HEK293 (cell line): ENCODE measurements at regions not wholly inside any gene's neighbourhood (a gene's known extent, or its start where the extent isn't known, plus 50 kb on each side); places are given as distances from the start of the nearest gene placed in this dataset.

Experiments used
- CTCF ChIA-PET: fragments of 350-600 bp; formaldehyde crosslinking; extraction: SDS; loops from one replicate; lab custom pipeline; 2021; ENCODE audit warnings: antibody characterized with exemption; lab: Yijun Ruan, JAX
- POLR2A ChIA-PET: fragments of 300-600 bp; formaldehyde crosslinking; extraction: SDS; loops from one replicate; lab custom pipeline; 2020; ENCODE audit warnings: antibody characterized with exemption, inconsistent platforms; lab: Yijun Ruan, JAX
- H3K27ac ChIP-seq: fragments of 200-500 bp; sonication (Bioruptor generic); 2 replicates; pipeline ENCODE4 v1.5.1; 2014; ENCODE audit warnings: low read depth, low read length, control low read depth, inconsistent platforms; ENCODE audit errors: extremely low read depth
- H3K36me3 ChIP-seq, 2 experiments: fragments of 200-500 bp in 1 of 2; sonication (Bioruptor generic) in 1 of 2; 1 replicate in 1 of 2; 2 replicates in 1 of 2; pipeline ENCODE4 v1.5.1; 2014 to 2017; ENCODE audit warnings: inconsistent platforms in 2 of 2, low read length in 2 of 2; ENCODE audit not compliant: control insufficient read depth in 2 of 2, insufficient read depth in 1 of 2
- H3K4me1 ChIP-seq: fragments of 200-500 bp; sonication (Bioruptor generic); 2 replicates; pipeline ENCODE4 v1.5.1; 2014; ENCODE audit warnings: mild to moderate bottlenecking, low read length, inconsistent platforms; ENCODE audit not compliant: control insufficient read depth, insufficient read depth
- H3K4me3 ChIP-seq: 2 replicates; pipeline ENCODE4 v1.5.1; 2011; ENCODE audit warnings: low read depth, mild to moderate bottlenecking, control low read depth, low read length, moderate library complexity
- H3K9me3 ChIP-seq: fragments of 200-500 bp; sonication (Bioruptor generic); 2 replicates; pipeline ENCODE4 v1.5.1; 2014; ENCODE audit warnings: low read depth, low read length, inconsistent platforms; ENCODE audit not compliant: control insufficient read depth, insufficient read depth
- HOXD13 ChIP-seq: sonication (generic); formaldehyde crosslinking; IDR thresholded peaks from 2 replicates; pipeline ENCODE4 v1.8.0; 2022; ENCODE audit warnings: missing genetic modification reagents, borderline replicate concordance
- KLF10 ChIP-seq: fragments of 450-650 bp; IDR thresholded peaks from 2 replicates; pipeline ENCODE4 v1.5.1; 2018; ENCODE audit warnings: missing biosample characterization, mild to moderate bottlenecking, missing genetic modification characterization
- KLF16 ChIP-seq: fragments of 450-650 bp; formaldehyde crosslinking; IDR thresholded peaks from 2 replicates; pipeline ENCODE4 v1.5.1; 2017; ENCODE audit warnings: missing biosample characterization, missing genetic modification characterization
- KLF8 ChIP-seq: fragments of 450-650 bp; formaldehyde crosslinking; IDR thresholded peaks from 2 replicates; pipeline ENCODE4 v1.5.1; 2016; ENCODE audit warnings: missing biosample characterization, missing genetic modification characterization
- SALL2 ChIP-seq: fragments of 450-650 bp; formaldehyde crosslinking; IDR thresholded peaks from 2 replicates; pipeline ENCODE4 v1.5.0; 2017; ENCODE audit warnings: missing biosample characterization, mild to moderate bottlenecking, missing genetic modification characterization, borderline replicate concordance
- ZBTB1 ChIP-seq: fragments of 450-650 bp; formaldehyde crosslinking; IDR thresholded peaks from 2 replicates; pipeline ENCODE4 v1.5.1; 2016; ENCODE audit warnings: missing biosample characterization, missing genetic modification characterization
- ZBTB20 ChIP-seq: fragments of 450-650 bp; formaldehyde crosslinking; IDR thresholded peaks from 2 replicates; pipeline ENCODE4 v1.5.1; 2016; ENCODE audit warnings: missing biosample characterization, missing genetic modification characterization
- ZEB2 ChIP-seq: fragments of 450-650 bp; formaldehyde crosslinking; IDR thresholded peaks from 2 replicates; pipeline ENCODE4 v1.5.1; 2016; ENCODE audit warnings: missing biosample characterization, missing genetic modification characterization
- ZNF133 ChIP-seq: fragments of 450-650 bp; formaldehyde crosslinking; IDR thresholded peaks from 2 replicates; pipeline ENCODE4 v1.5.1; 2016; ENCODE audit warnings: missing biosample characterization, missing genetic modification characterization
- ZNF274 ChIP-seq, 2 experiments: fragments of 200-500 bp in 1 of 2; fragments of 450-650 bp in 1 of 2; sonication (Bioruptor generic) in 1 of 2; formaldehyde crosslinking in 1 of 2; IDR thresholded peaks; 2 replicates each; pipeline versions ENCODE4 v1.5.1 to v1.6.1; 2014 to 2016; ENCODE audit warnings: borderline replicate concordance in 1 of 2, inconsistent platforms in 1 of 2, low read length in 1 of 2, missing biosample characterization in 1 of 2, missing genetic modification characterization in 1 of 2
- ZNF292 ChIP-seq: fragments of 450-650 bp; formaldehyde crosslinking; IDR thresholded peaks from 2 replicates; pipeline ENCODE4 v1.5.1; 2016; ENCODE audit warnings: low read depth, missing biosample characterization, missing genetic modification characterization, borderline replicate concordance
- ZNF423 ChIP-seq: fragments of 450-650 bp; formaldehyde crosslinking; IDR thresholded peaks from 2 replicates; pipeline ENCODE4 v1.5.1; 2016; ENCODE audit warnings: missing biosample characterization, missing genetic modification characterization
- ZNF596 ChIP-seq: fragments of 450-650 bp; IDR thresholded peaks from 2 replicates; pipeline ENCODE4 v1.5.0; 2018; ENCODE audit warnings: missing biosample characterization, mild to moderate bottlenecking, missing genetic modification characterization, moderate library complexity
- ZNF623 ChIP-seq: fragments of 450-650 bp; formaldehyde crosslinking; IDR thresholded peaks from 2 replicates; pipeline ENCODE4 v1.5.1; 2016; ENCODE audit warnings: missing biosample characterization, missing genetic modification characterization
- ZNF624 ChIP-seq: fragments of 450-650 bp; formaldehyde crosslinking; IDR thresholded peaks from 2 replicates; pipeline ENCODE4 v1.5.1; 2017; ENCODE audit warnings: missing biosample characterization, missing genetic modification characterization
- ZNF791 ChIP-seq: fragments of 450-650 bp; formaldehyde crosslinking; IDR thresholded peaks from 2 replicates; pipeline ENCODE4 v1.5.1; 2016; ENCODE audit warnings: missing biosample characterization, missing genetic modification characterization
- TF ChIP-seq, protein P1 (sequence below): fragments of 450-650 bp; formaldehyde crosslinking; IDR thresholded peaks from 2 replicates; pipeline ENCODE4 v1.5.1; 2017; ENCODE audit warnings: missing biosample characterization, missing genetic modification characterization
- TF ChIP-seq, protein P2 (sequence below): fragments of 450-650 bp; formaldehyde crosslinking; IDR thresholded peaks from 2 replicates; pipeline ENCODE4 v1.5.1; 2017; ENCODE audit warnings: missing biosample characterization, missing genetic modification characterization
- TF ChIP-seq, protein P3 (sequence below): fragments of 450-650 bp; formaldehyde crosslinking; IDR thresholded peaks from 2 replicates; pipeline ENCODE4 v1.5.1; 2016; ENCODE audit warnings: missing biosample characterization, missing genetic modification characterization
- TF ChIP-seq, protein P4 (sequence below): fragments of 450-650 bp; formaldehyde crosslinking; IDR thresholded peaks from 2 replicates; pipeline ENCODE4 v1.5.1; 2016; ENCODE audit warnings: missing biosample characterization, missing genetic modification characterization
- TF ChIP-seq, protein P5 (sequence below): fragments of 450-650 bp; formaldehyde crosslinking; conservative IDR thresholded peaks from 2 replicates; pipeline ENCODE4 v1.5.1; 2016; ENCODE audit warnings: low read depth, missing biosample characterization, missing genetic modification characterization
- TF ChIP-seq, protein P6 (sequence below): fragments of 450-650 bp; formaldehyde crosslinking; IDR thresholded peaks from 2 replicates; pipeline ENCODE4 v1.5.1; 2016; ENCODE audit warnings: missing biosample characterization, missing genetic modification characterization, borderline replicate concordance

DNA sequence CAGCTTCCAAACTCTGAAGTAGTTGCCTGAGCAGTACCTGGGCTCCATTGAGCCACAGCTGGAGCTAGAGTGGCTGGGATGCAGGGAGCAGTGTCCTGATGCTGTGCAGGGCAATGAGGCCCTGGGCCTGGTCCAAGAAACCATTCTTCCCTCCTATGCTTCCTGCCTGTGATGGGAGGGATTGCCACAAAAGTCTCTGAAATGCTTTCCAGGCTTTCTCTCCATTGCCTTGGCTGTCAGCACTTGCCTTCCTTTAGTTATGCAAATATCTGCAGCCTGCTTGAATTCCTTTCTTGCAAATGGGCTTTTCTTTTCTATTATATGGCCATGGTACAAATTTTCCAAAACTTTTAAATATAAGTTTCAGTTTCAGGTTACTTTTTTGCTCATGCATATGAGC, 972.2 kb upstream of the MBL2 start (continued):
- TF ChIP-seq, protein P1, sequence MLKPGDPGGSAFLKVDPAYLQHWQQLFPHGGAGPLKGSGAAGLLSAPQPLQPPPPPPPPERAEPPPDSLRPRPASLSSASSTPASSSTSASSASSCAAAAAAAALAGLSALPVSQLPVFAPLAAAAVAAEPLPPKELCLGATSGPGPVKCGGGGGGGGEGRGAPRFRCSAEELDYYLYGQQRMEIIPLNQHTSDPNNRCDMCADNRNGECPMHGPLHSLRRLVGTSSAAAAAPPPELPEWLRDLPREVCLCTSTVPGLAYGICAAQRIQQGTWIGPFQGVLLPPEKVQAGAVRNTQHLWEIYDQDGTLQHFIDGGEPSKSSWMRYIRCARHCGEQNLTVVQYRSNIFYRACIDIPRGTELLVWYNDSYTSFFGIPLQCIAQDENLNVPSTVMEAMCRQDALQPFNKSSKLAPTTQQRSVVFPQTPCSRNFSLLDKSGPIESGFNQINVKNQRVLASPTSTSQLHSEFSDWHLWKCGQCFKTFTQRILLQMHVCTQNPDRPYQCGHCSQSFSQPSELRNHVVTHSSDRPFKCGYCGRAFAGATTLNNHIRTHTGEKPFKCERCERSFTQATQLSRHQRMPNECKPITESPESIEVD (tag by site-specific recombination), result no peak
- no peak for TF ChIP-seq ZEB2 (tag by site-specific recombination)
- no peak for TF ChIP-seq KLF8 (tag by site-specific recombination)
- TF ChIP-seq, all 188 proteins: peak for 0

DNA sequence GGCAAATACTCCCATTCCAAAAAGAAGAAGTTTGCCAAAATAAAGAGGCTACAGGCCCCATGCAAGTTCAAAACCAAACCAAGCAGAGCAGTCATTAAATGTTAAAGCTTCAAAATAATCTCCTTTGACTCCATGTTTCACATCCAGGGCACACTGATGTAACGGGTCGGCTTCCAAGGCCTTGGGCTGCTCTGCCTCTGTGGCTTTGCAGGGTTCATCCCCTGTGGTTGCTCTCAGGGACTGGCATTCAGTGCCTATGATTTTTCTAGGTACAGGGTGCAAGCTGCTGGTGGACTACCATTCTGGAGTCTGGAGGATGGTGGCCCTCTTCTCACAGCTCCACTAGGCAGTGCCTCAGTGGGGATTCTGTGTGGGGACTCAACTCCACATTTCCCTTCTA, 971.6 kb upstream of the MBL2 start:
- POLR2A ChIA-PET, result no interaction called here
- H3K9me3 ChIP-seq, result no peaks in the 10 kb centered on the region
- TF ChIP-seq ZBTB1 (tag by site-specific recombination) (no peak), ZNF423 (tag by site-specific recombination) (no peak), HOXD13 (CRISPR knock-in tag) (no peak), ZNF791 (tag by site-specific recombination) (no peak), ZNF292 (tag by site-specific recombination) (no peak), KLF16 (tag by site-specific recombination) (no peak), ZNF274 (IDR thresholded peaks at IDR 0.05; ENCODE audit: low read length) (no peak), ZNF274 (tag by site-specific recombination; IDR thresholded peaks at IDR 0.05; ENCODE audit: borderline replicate concordance) (no peak), ZNF624 (tag by site-specific recombination) (no peak), ZNF623 (no peak), SALL2 (tag by site-specific recombination) (no peak), KLF10 (tag by site-specific recombination) (no peak), ZBTB20 (tag by site-specific recombination) (no peak), ZNF133 (no peak), ZNF596 (no peak)
- TF ChIP-seq, protein P2, sequence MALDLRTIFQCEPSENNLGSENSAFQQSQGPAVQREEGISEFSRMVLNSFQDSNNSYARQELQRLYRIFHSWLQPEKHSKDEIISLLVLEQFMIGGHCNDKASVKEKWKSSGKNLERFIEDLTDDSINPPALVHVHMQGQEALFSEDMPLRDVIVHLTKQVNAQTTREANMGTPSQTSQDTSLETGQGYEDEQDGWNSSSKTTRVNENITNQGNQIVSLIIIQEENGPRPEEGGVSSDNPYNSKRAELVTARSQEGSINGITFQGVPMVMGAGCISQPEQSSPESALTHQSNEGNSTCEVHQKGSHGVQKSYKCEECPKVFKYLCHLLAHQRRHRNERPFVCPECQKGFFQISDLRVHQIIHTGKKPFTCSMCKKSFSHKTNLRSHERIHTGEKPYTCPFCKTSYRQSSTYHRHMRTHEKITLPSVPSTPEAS (tag by site-specific recombination), result no peak
- TF ChIP-seq, protein P3, sequence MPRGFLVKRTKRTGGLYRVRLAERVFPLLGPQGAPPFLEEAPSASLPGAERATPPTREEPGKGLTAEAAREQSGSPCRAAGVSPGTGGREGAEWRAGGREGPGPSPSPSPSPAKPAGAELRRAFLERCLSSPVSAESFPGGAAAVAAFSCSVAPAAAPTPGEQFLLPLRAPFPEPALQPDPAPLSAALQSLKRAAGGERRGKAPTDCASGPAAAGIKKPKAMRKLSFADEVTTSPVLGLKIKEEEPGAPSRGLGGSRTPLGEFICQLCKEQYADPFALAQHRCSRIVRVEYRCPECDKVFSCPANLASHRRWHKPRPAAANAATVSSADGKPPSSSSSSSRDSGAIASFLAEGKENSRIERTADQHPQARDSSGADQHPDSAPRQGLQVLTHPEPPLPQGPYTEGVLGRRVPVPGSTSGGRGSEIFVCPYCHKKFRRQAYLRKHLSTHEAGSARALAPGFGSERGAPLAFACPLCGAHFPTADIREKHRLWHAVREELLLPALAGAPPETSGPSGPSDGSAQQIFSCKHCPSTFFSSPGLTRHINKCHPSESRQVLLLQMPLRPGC (tag by site-specific recombination), result no peak
- TF ChIP-seq, protein P4, sequence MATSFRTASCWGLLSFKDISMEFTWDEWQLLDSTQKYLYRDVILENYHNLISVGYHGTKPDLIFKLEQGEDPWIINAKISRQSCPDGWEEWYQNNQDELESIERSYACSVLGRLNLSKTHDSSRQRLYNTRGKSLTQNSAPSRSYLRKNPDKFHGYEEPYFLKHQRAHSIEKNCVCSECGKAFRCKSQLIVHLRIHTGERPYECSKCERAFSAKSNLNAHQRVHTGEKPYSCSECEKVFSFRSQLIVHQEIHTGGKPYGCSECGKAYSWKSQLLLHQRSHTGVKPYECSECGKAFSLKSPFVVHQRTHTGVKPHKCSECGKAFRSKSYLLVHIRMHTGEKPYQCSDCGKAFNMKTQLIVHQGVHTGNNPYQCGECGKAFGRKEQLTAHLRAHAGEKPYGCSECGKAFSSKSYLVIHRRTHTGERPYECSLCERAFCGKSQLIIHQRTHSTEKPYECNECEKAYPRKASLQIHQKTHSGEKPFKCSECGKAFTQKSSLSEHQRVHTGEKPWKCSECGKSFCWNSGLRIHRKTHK (tag by site-specific recombination), result no peak
- TF ChIP-seq, protein P5, sequence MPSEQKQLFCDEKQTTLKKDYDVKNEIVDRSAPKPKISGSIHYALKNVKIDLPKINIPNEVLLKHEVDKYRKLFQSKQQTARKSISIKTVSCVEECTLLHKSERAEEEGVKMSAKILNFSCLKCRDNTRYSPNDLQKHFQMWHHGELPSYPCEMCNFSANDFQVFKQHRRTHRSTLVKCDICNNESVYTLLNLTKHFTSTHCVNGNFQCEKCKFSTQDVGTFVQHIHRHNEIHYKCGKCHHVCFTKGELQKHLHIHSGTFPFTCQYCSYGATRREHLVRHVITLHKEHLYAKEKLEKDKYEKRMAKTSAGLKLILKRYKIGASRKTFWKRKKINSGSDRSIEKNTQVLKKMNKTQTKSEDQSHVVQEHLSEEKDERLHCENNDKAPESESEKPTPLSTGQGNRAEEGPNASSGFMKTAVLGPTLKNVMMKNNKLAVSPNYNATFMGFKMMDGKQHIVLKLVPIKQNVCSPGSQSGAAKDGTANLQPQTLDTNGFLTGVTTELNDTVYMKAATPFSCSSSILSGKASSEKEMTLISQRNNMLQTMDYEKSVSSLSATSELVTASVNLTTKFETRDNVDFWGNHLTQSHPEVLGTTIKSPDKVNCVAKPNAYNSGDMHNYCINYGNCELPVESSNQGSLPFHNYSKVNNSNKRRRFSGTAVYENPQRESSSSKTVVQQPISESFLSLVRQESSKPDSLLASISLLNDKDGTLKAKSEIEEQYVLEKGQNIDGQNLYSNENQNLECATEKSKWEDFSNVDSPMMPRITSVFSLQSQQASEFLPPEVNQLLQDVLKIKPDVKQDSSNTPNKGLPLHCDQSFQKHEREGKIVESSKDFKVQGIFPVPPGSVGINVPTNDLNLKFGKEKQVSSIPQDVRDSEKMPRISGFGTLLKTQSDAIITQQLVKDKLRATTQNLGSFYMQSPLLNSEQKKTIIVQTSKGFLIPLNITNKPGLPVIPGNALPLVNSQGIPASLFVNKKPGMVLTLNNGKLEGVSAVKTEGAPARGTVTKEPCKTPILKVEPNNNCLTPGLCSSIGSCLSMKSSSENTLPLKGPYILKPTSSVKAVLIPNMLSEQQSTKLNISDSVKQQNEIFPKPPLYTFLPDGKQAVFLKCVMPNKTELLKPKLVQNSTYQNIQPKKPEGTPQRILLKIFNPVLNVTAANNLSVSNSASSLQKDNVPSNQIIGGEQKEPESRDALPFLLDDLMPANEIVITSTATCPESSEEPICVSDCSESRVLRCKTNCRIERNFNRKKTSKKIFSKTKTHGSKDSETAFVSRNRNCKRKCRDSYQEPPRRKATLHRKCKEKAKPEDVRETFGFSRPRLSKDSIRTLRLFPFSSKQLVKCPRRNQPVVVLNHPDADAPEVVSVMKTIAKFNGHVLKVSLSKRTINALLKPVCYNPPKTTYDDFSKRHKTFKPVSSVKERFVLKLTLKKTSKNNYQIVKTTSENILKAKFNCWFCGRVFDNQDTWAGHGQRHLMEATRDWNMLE (tag by site-specific recombination), result no peak
- TF ChIP-seq, protein P6, sequence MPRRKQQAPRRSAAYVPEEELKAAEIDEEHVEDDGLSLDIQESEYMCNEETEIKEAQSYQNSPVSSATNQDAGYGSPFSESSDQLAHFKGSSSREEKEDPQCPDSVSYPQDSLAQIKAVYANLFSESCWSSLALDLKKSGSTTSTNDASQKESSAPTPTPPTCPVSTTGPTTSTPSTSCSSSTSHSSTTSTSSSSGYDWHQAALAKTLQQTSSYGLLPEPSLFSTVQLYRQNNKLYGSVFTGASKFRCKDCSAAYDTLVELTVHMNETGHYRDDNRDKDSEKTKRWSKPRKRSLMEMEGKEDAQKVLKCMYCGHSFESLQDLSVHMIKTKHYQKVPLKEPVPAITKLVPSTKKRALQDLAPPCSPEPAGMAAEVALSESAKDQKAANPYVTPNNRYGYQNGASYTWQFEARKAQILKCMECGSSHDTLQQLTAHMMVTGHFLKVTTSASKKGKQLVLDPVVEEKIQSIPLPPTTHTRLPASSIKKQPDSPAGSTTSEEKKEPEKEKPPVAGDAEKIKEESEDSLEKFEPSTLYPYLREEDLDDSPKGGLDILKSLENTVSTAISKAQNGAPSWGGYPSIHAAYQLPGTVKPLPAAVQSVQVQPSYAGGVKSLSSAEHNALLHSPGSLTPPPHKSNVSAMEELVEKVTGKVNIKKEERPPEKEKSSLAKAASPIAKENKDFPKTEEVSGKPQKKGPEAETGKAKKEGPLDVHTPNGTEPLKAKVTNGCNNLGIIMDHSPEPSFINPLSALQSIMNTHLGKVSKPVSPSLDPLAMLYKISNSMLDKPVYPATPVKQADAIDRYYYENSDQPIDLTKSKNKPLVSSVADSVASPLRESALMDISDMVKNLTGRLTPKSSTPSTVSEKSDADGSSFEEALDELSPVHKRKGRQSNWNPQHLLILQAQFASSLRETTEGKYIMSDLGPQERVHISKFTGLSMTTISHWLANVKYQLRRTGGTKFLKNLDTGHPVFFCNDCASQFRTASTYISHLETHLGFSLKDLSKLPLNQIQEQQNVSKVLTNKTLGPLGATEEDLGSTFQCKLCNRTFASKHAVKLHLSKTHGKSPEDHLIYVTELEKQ (tag by site-specific recombination), result no peak

More for the DNA sequence above, 971.6 kb upstream of the MBL2 start:
- CTCF ChIA-PET, result no interaction called here
- no peak overlapping the region for H3K27ac ChIP-seq
- no peaks in the 10 kb centered on the region for H3K4me1 ChIP-seq
- no peak overlapping the region for H3K4me3 ChIP-seq
- H3K36me3 ChIP-seq, result no peaks in the 10 kb centered on the region
